ENCODE measurements at regions not wholly inside any gene's neighbourhood (a gene's known extent, or its start where the extent isn't known, plus 50 kb on each side); places are given as distances from the start of the nearest gene placed in this dataset.

GRCh38 chr2:67904566-67904965 is 158.2 kb downstream of the C1D start:
- TF ChIP-seq EZH2 (IDR thresholded peaks at IDR 0.05; ENCODE audit: borderline replicate concordance, low read length) = no peak
- no peak for TF ChIP-seq CTCF (conservative IDR thresholded peaks at IDR 0.05 in 1 of 2, IDR thresholded peaks at IDR 0.05 in 1 of 2; ENCODE audit: extremely low read depth in 1 of 2, insufficient read depth in 1 of 2, low read depth in 1 of 2, low read length in 2 of 2)
